COLO668 (cell line): ENCODE measurements at regions not wholly inside any gene's neighbourhood (a gene's known extent, or its start where the extent isn't known, plus 50 kb on each side); places are given as distances from the start of the nearest gene placed in this dataset.
"Not testable (repeated sequence)": the region's sequence is repeated elsewhere in the genome, so short reads cannot be mapped to it uniquely, and the experiment has no call there.

Experiments
- DNase-seq: peaks from one replicate; lab custom pipeline; 2025; ENCODE audit not compliant: unreplicated experiment; lab: John Stamatoyannopoulos, UW

- DNase-seq: no peak
These were observed 101.3 kb downstream of the AKAP11 start for GRCh38 chr13:42373048-42373812.

GRCh38 chr13:42375663-42376062 lies 103.7 kb downstream of the AKAP11 start:
- no peak for DNase-seq

GRCh38 chr13:42377640-42378382 lies 105.9 kb downstream of the AKAP11 start:
- DNase-seq: no peak

DNA sequence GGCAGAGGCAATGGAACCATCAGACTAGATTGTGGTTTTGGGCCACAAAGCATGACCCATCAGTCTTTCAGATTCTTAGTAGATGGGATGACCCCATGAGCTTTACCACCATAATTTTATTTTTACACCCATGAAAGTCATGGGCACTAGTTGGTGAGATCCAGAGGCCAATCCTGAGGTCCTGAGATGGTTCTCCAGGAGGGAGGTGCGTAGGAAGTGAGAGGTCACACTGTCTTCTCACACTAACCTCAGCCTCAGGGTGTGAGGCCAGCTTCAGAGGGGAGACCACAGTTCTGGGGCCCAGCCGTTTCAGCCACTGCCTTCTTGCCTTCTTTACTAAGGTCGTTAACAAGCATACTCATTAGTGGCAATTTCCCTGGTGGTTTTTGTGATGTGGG lies 106.4 kb downstream of the AKAP11 start:
- DNase-seq: no peak

DNA sequence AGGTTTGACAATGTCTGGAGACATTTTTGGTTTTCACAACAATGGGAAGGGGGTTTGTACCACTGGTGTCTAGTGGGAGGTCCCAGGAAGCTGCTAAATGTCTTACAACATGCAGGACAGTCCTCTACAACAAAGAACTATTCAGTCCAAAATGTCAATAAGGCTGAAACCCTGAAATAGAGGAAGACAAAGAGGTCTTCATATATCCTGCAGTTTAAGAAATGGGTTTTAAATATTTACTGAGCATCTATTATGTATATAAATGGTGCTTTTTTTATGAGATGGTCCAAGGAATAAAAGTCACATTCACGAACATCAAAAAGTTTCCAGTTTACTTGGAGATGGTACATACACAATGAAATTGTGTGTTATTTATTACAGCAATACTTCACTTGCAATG lies 107.3 kb downstream of the AKAP11 start:
- no peak for DNase-seq

- DNase-seq: no peak
These were observed 108.6 kb downstream of the AKAP11 start for GRCh38 chr13:42380420-42381164.

GRCh38 chr13:42381165-42381425 lies 109.1 kb downstream of the AKAP11 start:
- DNase-seq: no peak

DNA sequence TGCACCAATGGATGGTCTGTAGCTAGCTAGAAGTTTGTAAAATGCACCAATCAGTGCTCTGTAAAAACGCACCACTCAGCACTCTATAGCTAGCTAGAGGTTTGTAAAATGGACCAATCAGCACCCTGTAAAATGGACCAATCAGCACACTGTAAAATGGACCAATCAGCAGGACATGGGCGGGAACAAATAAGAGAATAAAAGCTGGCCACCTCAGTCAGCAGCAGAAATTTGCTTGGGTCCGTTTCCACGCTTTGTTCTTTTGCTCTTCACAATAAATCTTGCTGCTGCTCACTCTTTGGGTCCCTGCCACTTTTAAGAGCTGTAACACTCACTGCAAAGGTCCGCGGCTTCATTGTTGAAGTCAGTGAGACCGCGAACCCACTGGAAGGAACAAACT lies 109.5 kb downstream of the AKAP11 start:
- not testable (repeated sequence) for DNase-seq

DNA sequence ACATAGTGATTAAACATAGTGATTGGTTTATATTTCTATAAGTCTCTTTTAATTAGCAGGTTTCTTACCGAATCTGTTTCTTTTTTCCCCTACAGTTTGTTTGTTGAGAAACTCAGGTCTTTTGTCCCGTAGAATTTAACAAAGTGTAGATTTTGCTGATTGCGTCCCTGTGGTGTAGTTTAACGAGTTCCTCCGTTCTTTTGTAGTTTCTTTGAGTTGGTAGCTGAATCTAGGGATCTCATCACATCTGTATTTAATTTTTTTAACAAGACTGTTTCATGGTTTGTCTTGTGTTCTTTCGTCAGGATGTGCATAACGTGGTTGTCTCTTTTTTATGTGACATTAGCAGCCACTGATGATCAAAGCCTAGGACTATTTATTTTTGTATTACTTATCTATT lies 111.1 kb downstream of the AKAP11 start:
- no peak for DNase-seq

DNA sequence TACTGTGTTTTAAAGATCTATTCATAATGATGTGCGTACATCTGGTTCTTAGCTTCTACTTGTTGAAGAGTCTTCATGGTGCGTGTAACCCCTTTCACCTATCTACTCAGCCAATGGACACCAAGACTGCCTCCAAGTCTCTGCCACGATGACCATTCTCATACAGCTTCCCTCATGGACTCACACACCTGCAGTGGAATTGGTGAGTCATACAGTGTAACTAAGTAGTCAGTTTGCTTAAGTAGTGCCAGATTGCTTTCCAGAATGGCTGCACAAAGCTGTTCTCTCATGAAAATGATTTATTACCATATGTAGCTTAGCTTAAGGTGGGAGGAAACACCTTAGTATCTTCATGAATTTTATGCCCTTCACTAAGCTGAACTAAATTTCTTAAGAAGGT lies 112.3 kb downstream of the AKAP11 start:
- peak; percentile 56 for DNase-seq

DNA sequence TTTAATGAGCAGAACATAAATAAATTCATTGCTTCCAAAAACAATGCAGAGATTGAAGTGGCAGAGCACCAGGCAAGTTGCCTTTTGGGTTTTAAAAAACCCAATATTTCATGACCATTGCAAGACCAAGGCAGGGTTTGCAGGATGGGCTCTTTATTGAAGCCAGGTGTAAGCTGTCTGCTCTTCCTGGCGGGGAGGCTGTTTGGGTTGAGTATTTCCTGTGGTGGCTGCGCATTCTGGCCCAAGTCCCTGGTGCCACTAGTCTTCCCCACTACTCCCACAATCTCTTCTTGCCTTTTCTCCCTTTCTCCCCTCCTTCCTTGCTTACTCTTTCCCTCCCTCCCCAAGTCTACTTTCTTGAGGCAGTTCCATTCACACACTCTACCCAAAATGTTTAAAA lies 116.4 kb downstream of the AKAP11 start:
- DNase-seq: no peak

DNA sequence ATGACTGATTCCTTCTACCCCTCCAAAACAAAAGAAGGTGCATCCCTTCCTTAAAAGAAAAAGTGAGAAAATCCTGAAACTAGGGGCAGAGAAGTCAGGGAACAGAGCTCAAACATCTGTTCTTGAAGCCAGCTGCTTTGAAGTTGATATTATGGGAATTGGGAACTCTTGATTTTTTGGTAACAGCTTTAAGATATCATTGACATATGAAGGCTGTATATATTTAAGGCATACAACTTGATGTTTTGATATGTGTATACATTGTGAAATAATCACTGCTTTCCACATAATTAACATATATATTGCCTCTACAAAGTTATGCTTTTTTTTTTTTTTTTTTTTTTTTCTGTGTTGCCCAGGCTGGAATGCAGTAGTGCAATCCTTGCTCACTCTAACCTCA lies 117.1 kb downstream of the AKAP11 start:
- DNase-seq: no peak

DNA sequence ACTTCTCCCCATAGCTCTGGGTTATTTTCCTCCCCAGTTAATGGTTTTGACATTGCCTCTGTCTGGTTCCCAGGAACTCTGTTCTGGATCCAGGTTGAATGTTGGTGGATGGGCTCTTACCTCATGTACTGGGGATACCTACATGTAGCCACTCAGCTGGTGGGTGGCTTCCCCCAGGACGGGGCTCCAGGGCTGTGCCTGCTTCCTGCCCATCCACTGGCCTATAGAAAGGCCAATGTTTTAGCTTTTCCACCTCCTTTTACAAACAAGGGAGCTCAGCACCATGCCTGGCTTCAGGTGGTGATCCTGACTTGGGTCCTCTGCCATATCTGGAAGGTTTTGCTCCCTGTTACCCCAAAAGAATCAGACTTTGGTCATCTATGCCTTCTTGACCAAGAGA lies 120.2 kb downstream of the AKAP11 start:
- no peak for DNase-seq

DNA sequence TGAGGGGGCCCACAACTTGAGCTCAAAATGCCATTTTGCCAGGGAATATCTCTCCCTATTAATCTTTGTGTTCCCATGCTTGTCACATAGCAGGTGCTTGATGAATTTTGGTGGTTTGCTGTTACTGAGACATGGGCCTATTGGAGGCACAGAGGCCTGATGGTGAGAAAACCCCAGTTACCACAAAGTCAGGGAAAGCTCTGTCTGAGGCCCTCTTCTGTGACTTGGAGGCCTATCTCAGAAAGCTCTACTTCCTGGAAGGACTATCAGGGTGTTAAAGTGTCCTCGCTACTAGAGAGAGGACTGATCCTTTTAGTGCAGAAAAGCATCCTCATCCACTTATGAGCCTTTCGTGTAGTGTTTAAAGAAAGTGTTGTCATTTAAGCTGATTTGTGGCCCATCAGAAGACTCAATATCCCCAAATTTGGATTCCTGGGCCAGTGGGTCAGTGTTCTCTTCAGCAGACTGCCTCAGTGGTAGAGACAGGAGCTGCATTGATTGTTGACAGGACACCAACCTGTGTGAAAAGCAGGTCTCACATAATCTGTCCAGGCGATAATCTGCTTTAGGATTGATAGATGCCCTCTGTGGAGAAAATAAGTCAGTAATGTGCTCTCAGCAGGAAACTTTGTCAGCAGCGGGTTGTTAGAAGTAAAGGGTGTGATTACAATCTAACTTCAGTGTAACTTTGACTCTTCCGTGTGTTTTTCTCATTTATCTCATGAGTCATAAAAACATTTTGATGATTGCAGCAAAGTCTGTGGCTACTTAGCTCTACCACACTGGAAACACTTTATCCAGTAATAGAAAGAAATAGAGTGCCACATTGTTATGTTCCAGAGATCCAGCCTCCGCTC lies 121.0 kb downstream of the AKAP11 start:
- DNase-seq: no peak

GRCh38 chr13:42393573-42394360 lies 121.8 kb downstream of the AKAP11 start:
- peak; percentile 38 for DNase-seq

DNA sequence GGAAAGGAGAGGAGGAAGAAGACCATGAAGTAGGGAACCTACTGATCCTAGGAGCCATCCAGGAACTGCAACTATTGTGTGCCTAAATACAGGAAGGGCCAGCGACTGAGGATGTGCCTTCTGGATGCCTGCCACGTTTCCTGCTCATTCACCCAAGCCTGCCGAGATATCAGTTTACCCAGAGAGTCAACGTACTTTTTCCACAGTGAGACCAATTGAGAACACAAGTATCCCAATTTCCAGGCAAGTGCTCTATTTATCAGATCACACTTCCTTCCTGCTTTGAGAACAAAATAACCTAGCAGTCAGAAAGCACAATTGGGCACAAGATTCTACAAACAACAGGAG lies 122.4 kb downstream of the AKAP11 start:
- no peak for DNase-seq

- no peak for DNase-seq
These were observed 122.7 kb downstream of the AKAP11 start for GRCh38 chr13:42394711-42395085.

- DNase-seq: no peak
These were observed 123.3 kb downstream of the AKAP11 start for GRCh38 chr13:42395086-42395821.

- DNase-seq: no peak
These were observed 124.5 kb downstream of the AKAP11 start for GRCh38 chr13:42396501-42396900.
